ENCODE measurements at regions not wholly inside any gene's neighbourhood (a gene's known extent, or its start where the extent isn't known, plus 50 kb on each side); places are given as distances from the start of the nearest gene placed in this dataset.

GRCh38 chr12:17661250-17661649 is 428.7 kb downstream of the RERGL start:
- Histone ChIP-seq H3K9me3 (replicated peaks) (no peaks in the 10 kb centered on the region), H3K4me3 (no peak overlapping the region), H3K27me3 (ENCODE audit: low read depth) (no peaks in the 10 kb centered on the region), H3K4me1 (no peaks in the 10 kb centered on the region), H3K36me3 (no peaks in the 10 kb centered on the region), H3K27ac (replicated peaks) (no peak overlapping the region)
- intact Hi-C loops (cut with micrococcal nuclease): no loop called here
- TF ChIP-seq, protein P1, sequence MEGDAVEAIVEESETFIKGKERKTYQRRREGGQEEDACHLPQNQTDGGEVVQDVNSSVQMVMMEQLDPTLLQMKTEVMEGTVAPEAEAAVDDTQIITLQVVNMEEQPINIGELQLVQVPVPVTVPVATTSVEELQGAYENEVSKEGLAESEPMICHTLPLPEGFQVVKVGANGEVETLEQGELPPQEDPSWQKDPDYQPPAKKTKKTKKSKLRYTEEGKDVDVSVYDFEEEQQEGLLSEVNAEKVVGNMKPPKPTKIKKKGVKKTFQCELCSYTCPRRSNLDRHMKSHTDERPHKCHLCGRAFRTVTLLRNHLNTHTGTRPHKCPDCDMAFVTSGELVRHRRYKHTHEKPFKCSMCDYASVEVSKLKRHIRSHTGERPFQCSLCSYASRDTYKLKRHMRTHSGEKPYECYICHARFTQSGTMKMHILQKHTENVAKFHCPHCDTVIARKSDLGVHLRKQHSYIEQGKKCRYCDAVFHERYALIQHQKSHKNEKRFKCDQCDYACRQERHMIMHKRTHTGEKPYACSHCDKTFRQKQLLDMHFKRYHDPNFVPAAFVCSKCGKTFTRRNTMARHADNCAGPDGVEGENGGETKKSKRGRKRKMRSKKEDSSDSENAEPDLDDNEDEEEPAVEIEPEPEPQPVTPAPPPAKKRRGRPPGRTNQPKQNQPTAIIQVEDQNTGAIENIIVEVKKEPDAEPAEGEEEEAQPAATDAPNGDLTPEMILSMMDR (IDR thresholded peaks at IDR 0.05; ENCODE audit: borderline replicate concordance): no peak
- DNase-seq: no peak

- no peak overlapping the region for H3K4me3 ChIP-seq
- H3K27me3 ChIP-seq (ENCODE audit: low read depth): no peaks in the 10 kb centered on the region
- H3K9me3 ChIP-seq (replicated peaks): no peaks in the 10 kb centered on the region
- TF ChIP-seq, protein P1 (IDR thresholded peaks at IDR 0.05; ENCODE audit: borderline replicate concordance): no peak
- no peak overlapping the region for H3K27ac ChIP-seq (replicated peaks)
- no peak for DNase-seq
- intact Hi-C loops (cut with micrococcal nuclease): no loop called here
- no peaks in the 10 kb centered on the region for H3K36me3 ChIP-seq
- no peaks in the 10 kb centered on the region for H3K4me1 ChIP-seq
Measured at GRCh38 chr12:17652436-17652835, 437.6 kb downstream of the RERGL start.

GRCh38 chr12:17642340-17642650 is 447.7 kb downstream of the RERGL start:
- no peaks in the 10 kb centered on the region for H3K9me3 ChIP-seq (replicated peaks)
- no peak overlapping the region for H3K27ac ChIP-seq (replicated peaks)
- no peak for DNase-seq
- peaks cover 12% of the 10 kb centered on the region for H3K27me3 ChIP-seq (ENCODE audit: low read depth)
- no peaks in the 10 kb centered on the region for H3K4me1 ChIP-seq
- intact Hi-C loops (cut with micrococcal nuclease): no loop called here
- no peaks in the 10 kb centered on the region for H3K36me3 ChIP-seq
- no peak overlapping the region for H3K4me3 ChIP-seq
- TF ChIP-seq, protein P1 (IDR thresholded peaks at IDR 0.05; ENCODE audit: borderline replicate concordance): no peak

- no peak for DNase-seq
- H3K27ac ChIP-seq (replicated peaks): no peak overlapping the region
- no peaks in the 10 kb centered on the region for H3K4me1 ChIP-seq
- TF ChIP-seq, protein P1 (IDR thresholded peaks at IDR 0.05; ENCODE audit: borderline replicate concordance): no peak
- H3K9me3 ChIP-seq (replicated peaks): no peaks in the 10 kb centered on the region
- H3K36me3 ChIP-seq: no peaks in the 10 kb centered on the region
- H3K27me3 ChIP-seq (ENCODE audit: low read depth): peaks cover 12% of the 10 kb centered on the region
- no peak overlapping the region for H3K4me3 ChIP-seq
- intact Hi-C loops (cut with micrococcal nuclease): no loop called here
Measured at GRCh38 chr12:17640615-17641014, 449.4 kb downstream of the RERGL start.

DNA sequence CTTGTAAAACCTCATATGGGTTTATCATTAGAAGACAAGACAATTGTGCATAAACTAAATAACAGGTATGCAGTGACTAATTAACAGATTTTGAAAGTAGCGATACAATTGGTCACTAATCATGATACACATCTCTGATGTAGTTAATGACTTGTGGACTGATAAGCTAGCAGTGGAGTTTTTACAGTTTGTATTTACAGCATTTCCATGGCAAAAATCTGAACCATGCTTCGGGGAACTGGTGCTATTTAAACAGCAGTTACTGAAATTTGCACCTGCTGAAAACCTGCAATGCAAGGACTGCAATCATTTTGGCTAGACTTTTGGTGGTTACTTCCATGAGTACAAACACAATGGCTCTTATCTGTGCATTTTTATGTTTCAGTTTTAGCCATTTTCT is 471.2 kb downstream of the RERGL start:
- no peaks in the 10 kb centered on the region for H3K27me3 ChIP-seq (ENCODE audit: low read depth)
- H3K36me3 ChIP-seq: no peaks in the 10 kb centered on the region
- intact Hi-C loops (cut with micrococcal nuclease): no loop called here
- DNase-seq: no peak
- H3K4me3 ChIP-seq: no peak overlapping the region
- H3K9me3 ChIP-seq (replicated peaks): peaks cover 25% of the 10 kb centered on the region
- no peak overlapping the region for H3K27ac ChIP-seq (replicated peaks)
- no peaks in the 10 kb centered on the region for H3K4me1 ChIP-seq
- TF ChIP-seq, protein P1 (IDR thresholded peaks at IDR 0.05; ENCODE audit: borderline replicate concordance): no peak

DNA sequence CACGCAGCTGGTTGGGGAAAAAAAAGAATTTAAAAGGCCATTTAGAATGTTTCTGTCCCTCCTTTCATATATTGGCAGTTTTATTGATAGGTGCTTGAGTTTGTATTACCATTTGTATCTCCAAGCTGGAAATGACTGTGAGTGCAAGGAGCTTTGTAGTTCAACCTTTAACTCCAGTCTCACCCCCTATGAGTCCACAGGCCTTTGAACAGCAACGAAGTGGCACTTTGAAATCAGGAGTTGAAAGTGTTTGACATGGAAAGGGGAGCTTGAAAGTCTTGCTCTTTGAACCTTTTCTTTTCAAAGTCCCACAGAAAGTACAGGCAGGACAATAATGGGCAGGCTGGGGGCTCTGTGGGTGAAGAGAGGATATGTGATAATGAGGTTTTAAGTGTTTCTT is 480.3 kb downstream of the RERGL start:
- Histone ChIP-seq H3K36me3 (no peaks in the 10 kb centered on the region), H3K9me3 (replicated peaks) (no peaks in the 10 kb centered on the region), H3K27me3 (ENCODE audit: low read depth) (no peaks in the 10 kb centered on the region), H3K27ac (replicated peaks) (no peak overlapping the region), H3K4me1 (no peaks in the 10 kb centered on the region), H3K4me3 (no peak overlapping the region)
- TF ChIP-seq, protein P1 (IDR thresholded peaks at IDR 0.05; ENCODE audit: borderline replicate concordance): no peak
- no peak for DNase-seq
- intact Hi-C loops (cut with micrococcal nuclease): no loop called here
